H9 (cell line): ENCODE measurements at regions not wholly inside any gene's neighbourhood (a gene's known extent, or its start where the extent isn't known, plus 50 kb on each side); places are given as distances from the start of the nearest gene placed in this dataset.

Experiments
- DNase-seq: peaks from one replicate; pipeline ENCODE4 v3.0.0-alpha.2; 2017
- H2AFZ ChIP-seq: one replicate; pipeline ENCODE4 v1.6.1; 2013; ENCODE audit warnings: mild to moderate bottlenecking, low read length, control low read depth, moderate library complexity
- H2AK5ac ChIP-seq: 2 replicates; pipeline ENCODE4 v1.6.1; 2013; ENCODE audit warnings: low read length, control low read depth, mixed read lengths; ENCODE audit not compliant: insufficient read length
- H2BK120ac ChIP-seq: one replicate; pipeline ENCODE4 v1.6.1; 2013; ENCODE audit warnings: low read depth, mild to moderate bottlenecking, low read length, control low read depth, inconsistent platforms; ENCODE audit not compliant: poor library complexity, severe bottlenecking
- H2BK12ac ChIP-seq: 2 replicates; pipeline ENCODE4 v1.6.1; 2013; ENCODE audit warnings: low read length, control low read depth, mixed read lengths, low read depth; ENCODE audit not compliant: insufficient read length
- H2BK15ac ChIP-seq: 2 replicates; pipeline ENCODE4 v1.6.1; 2013; ENCODE audit warnings: low read depth, low read length, control low read depth
- H2BK20ac ChIP-seq: one replicate; pipeline ENCODE4 v1.6.1; 2013; ENCODE audit warnings: low read depth, mild to moderate bottlenecking, low read length, control low read depth, inconsistent platforms; ENCODE audit not compliant: poor library complexity, severe bottlenecking
- H2BK5ac ChIP-seq: 2 replicates; pipeline ENCODE4 v1.6.1; 2013; ENCODE audit warnings: low read length, control low read depth, mixed read lengths; ENCODE audit not compliant: insufficient read length
- H3K14ac ChIP-seq: 2 replicates; pipeline ENCODE4 v1.6.1; 2013; ENCODE audit warnings: low read length, control low read depth; ENCODE audit not compliant: insufficient read depth
- H3K18ac ChIP-seq: 2 replicates; pipeline ENCODE4 v1.6.1; 2013; ENCODE audit warnings: low read depth, mild to moderate bottlenecking, mixed read lengths, low read length, control low read depth; ENCODE audit not compliant: insufficient read length
- H3K23ac ChIP-seq: 2 replicates; pipeline ENCODE4 v1.6.1; 2013; ENCODE audit warnings: low read length, control low read depth, mixed read lengths, low read depth; ENCODE audit not compliant: insufficient read length
- H3K23me2 ChIP-seq: 2 replicates; pipeline ENCODE4 v1.6.1; 2013; ENCODE audit warnings: low read depth, mild to moderate bottlenecking, mixed read lengths, low read length, control low read depth; ENCODE audit not compliant: insufficient read length, poor library complexity, severe bottlenecking
- H3K27ac ChIP-seq: 2 replicates; pipeline ENCODE4 v1.5.1; 2013; ENCODE audit warnings: low read length, control low read depth, mixed read lengths, low read depth; ENCODE audit not compliant: insufficient read length
- H3K27me3 ChIP-seq: 2 replicates; pipeline ENCODE4 v1.6.1; 2013; ENCODE audit warnings: low read length, control low read depth, inconsistent platforms; ENCODE audit not compliant: insufficient read depth
- H3K4ac ChIP-seq: 2 replicates; pipeline ENCODE4 v1.6.1; 2013; ENCODE audit warnings: low read depth, mild to moderate bottlenecking, control low read depth, inconsistent platforms, low read length, moderate library complexity
- H3K4me1 ChIP-seq: 2 replicates; pipeline ENCODE4 v1.6.1; 2013; ENCODE audit warnings: low read length, control low read depth, inconsistent platforms; ENCODE audit not compliant: insufficient read depth
- H3K4me2 ChIP-seq: 2 replicates; pipeline ENCODE4 v1.6.1; 2013; ENCODE audit warnings: low read length, control low read depth, mixed read lengths; ENCODE audit not compliant: insufficient read length, insufficient read depth
- H3K56ac ChIP-seq: 2 replicates; pipeline ENCODE4 v1.6.1; 2013; ENCODE audit warnings: low read depth, mild to moderate bottlenecking, mixed read lengths, low read length, control low read depth; ENCODE audit not compliant: insufficient read length
- H3K79me1 ChIP-seq: 2 replicates; pipeline ENCODE4 v1.6.1; 2013; ENCODE audit warnings: low read depth, mild to moderate bottlenecking, moderate library complexity, low read length, control low read depth, inconsistent platforms; ENCODE audit not compliant: insufficient read depth, poor library complexity, severe bottlenecking
- H3K79me2 ChIP-seq: 2 replicates; pipeline ENCODE4 v1.6.1; 2013; ENCODE audit warnings: low read length, control low read depth, inconsistent platforms; ENCODE audit not compliant: insufficient read depth
- H3K9ac ChIP-seq: 2 replicates; pipeline ENCODE4 v1.6.1; 2013; ENCODE audit warnings: low read length, control low read depth, mixed read lengths; ENCODE audit not compliant: insufficient read length; ENCODE audit errors: extremely low read depth
- H3K9me3 ChIP-seq: one replicate; pipeline ENCODE4 v1.6.1; 2013; ENCODE audit warnings: low read depth, low read length, inconsistent platforms; ENCODE audit not compliant: control insufficient read depth
- H3T11ph ChIP-seq: one replicate; pipeline ENCODE4 v1.6.1; 2013; ENCODE audit warnings: mild to moderate bottlenecking, low read length, control low read depth, inconsistent platforms
- H4K20me1 ChIP-seq: one replicate; pipeline ENCODE4 v1.6.1; 2013; ENCODE audit not compliant: control insufficient read depth, insufficient read length, insufficient read depth
- H4K5ac ChIP-seq: 2 replicates; pipeline ENCODE4 v1.6.1; 2013; ENCODE audit warnings: low read depth, mild to moderate bottlenecking, mixed read lengths, low read length, control low read depth; ENCODE audit not compliant: insufficient read length
- H4K8ac ChIP-seq: replicated peaks from 2 replicates; pipeline ENCODE4 v1.6.1; 2013; ENCODE audit warnings: low read length, control low read depth, mixed read lengths, low read depth; ENCODE audit not compliant: insufficient read length
- H4K91ac ChIP-seq: 2 replicates; pipeline ENCODE4 v1.6.1; 2013; ENCODE audit warnings: low read depth, mild to moderate bottlenecking, moderate library complexity, mixed read lengths, low read length, control low read depth; ENCODE audit not compliant: insufficient read length
- H3K27ac Mint-ChIP-seq, 3 experiments: 2 replicates in 2 of 3; 3 replicates in 1 of 3; pipeline ENCODE4 v1.8.0; 2020 to 2021; ENCODE audit warnings: mixed read lengths in 3 of 3, mild to moderate bottlenecking in 1 of 3, moderate library complexity in 1 of 3
- H3K27me3 Mint-ChIP-seq: 2 replicates; pipeline ENCODE4 v1.8.0; 2021; ENCODE audit warnings: low read depth, mild to moderate bottlenecking, moderate library complexity, mixed read lengths
- H3K36me3 Mint-ChIP-seq, 3 experiments: 2 replicates in 2 of 3; 3 replicates in 1 of 3; pipeline ENCODE4 v1.8.0; 2020 to 2021; ENCODE audit warnings: low read depth in 3 of 3, mixed read lengths in 3 of 3; ENCODE audit not compliant: insufficient read depth in 1 of 3
- H3K4me1 Mint-ChIP-seq, 2 experiments: 2 replicates each; pipeline ENCODE4 v1.8.0; 2020; ENCODE audit warnings: mixed read lengths in 2 of 2
- H3K4me3 Mint-ChIP-seq, 2 experiments: 2 replicates in 1 of 2; 3 replicates in 1 of 2; pipeline ENCODE4 v1.8.0; 2020 to 2021; ENCODE audit warnings: mild to moderate bottlenecking in 2 of 2, mixed read lengths in 2 of 2, moderate library complexity in 1 of 2
- H3K9me3 Mint-ChIP-seq, 2 experiments: 2 replicates in 1 of 2; 3 replicates in 1 of 2; pipeline ENCODE4 v1.8.0; 2020; ENCODE audit warnings: mild to moderate bottlenecking in 2 of 2, mixed read lengths in 2 of 2, moderate library complexity in 1 of 2
- CTCF ChIP-seq: fragments of 200-600 bp; sonication (generic); conservative IDR thresholded peaks from 3 replicates; pipeline ENCODE4 v1.8.0; 2021; ENCODE audit warnings: antibody characterized with exemption, mild to moderate bottlenecking
- WGBS: extraction: QIAGEN DNeasy Blood & Tissue Kit; methylation state at CpG from one replicate; pipeline ENCODE4 v1.1.7; 2013; ENCODE audit warnings: missing lambda C conversion rate, low lambda C conversion rate, mixed read lengths; ENCODE audit not compliant: insufficient read length; ENCODE audit errors: extremely low coverage; 5-methylcytosine and 5-hydroxymethylcytosine counted together

- H3K4me1 ChIP-seq = no peaks in the 10 kb centered on the region
- WGBS = no CpG with 5 or more reads among the region's 2 CpGs
- H3K18ac ChIP-seq = no peak overlapping the region
- no peak overlapping the region for H3T11ph ChIP-seq
- H2BK120ac ChIP-seq = no peak overlapping the region
- H4K91ac ChIP-seq = no peak overlapping the region
- no peak overlapping the region for H3K4me3 Mint-ChIP-seq
- no peak overlapping the region for H3K27ac Mint-ChIP-seq
- H3K9ac ChIP-seq = no peak overlapping the region
- no peak overlapping the region for H2AFZ ChIP-seq
- no peaks in the 10 kb centered on the region for H3K79me1 ChIP-seq
- H4K8ac ChIP-seq = no peak overlapping the region
- no peak for TF ChIP-seq CTCF
- H3K27me3 Mint-ChIP-seq = no peaks in the 10 kb centered on the region; the same call in 1 of the 2 replicates
- peaks cover 16 to 23% (median 22%) of the 10 kb centered on the region in 3 experiments for H3K36me3 Mint-ChIP-seq
- no peak overlapping the region for H4K5ac ChIP-seq
- H3K27ac ChIP-seq = no peak overlapping the region
- no peak overlapping the region for H3K23ac ChIP-seq
- no peaks in the 10 kb centered on the region for H3K23me2 ChIP-seq
- no peak overlapping the region for H3K14ac ChIP-seq
- no peak overlapping the region for H3K4me2 ChIP-seq
- no peak overlapping the region for H2BK15ac ChIP-seq
- no peaks in the 10 kb centered on the region for H3K9me3 ChIP-seq
- no peaks in the 10 kb centered on the region for H3K27me3 ChIP-seq
- no peaks in the 10 kb centered on the region for H4K20me1 ChIP-seq
- no peak overlapping the region for H2BK5ac ChIP-seq
- no peak for DNase-seq
- no peak overlapping the region for H2BK12ac ChIP-seq
- H3K9me3 Mint-ChIP-seq = peaks cover 64 to 81% of the 10 kb centered on the region in 2 experiments
- no peak overlapping the region for H3K4ac ChIP-seq
- H2BK20ac ChIP-seq = no peak overlapping the region
- no peaks in the 10 kb centered on the region for H3K79me2 ChIP-seq
- H2AK5ac ChIP-seq = no peak overlapping the region
- no peaks in the 10 kb centered on the region for H3K4me1 Mint-ChIP-seq
- no peak overlapping the region for H3K56ac ChIP-seq
These were observed 1907.9 kb downstream of the MRPL39 start for GRCh38 chr21:23699402-23699801.
